ENCODE measurements at regions not wholly inside any gene's neighbourhood (a gene's known extent, or its start where the extent isn't known, plus 50 kb on each side); places are given as distances from the start of the nearest gene placed in this dataset.

- TF ChIP-seq CTCF (IDR thresholded peaks at IDR 0.05): no peak
- TF ChIP-seq ZFX (IDR thresholded peaks at IDR 0.05; ENCODE audit: borderline replicate concordance): no peak
These were observed 440.1 kb upstream of the NBEA start for GRCh38 chr13:34502011-34502410.

All from 22Rv1 (cell line).